ENCODE measurements at regions not wholly inside any gene's neighbourhood (a gene's known extent, or its start where the extent isn't known, plus 50 kb on each side); places are given as distances from the start of the nearest gene placed in this dataset.

DNA sequence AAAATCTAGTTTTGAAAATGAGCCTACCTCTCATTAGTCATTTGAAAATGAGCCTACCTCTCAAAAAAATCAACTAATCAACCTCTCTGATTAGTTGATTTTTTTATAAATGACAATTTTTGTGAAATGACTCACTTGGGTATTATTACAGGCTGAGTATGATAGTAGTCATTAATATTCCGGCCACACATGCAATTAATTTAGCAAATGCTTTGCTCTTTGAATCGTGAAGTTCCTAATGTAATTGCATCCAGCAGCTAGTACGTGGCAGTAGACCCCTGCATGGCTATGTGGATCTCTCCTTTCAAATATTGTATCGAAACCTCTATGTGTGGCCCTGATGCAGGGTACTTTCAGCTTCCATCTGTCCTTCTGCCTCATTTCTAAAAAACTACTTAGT lies 245.9 kb upstream of the PHYHIPL start:
- ChIA-PET CTCF (interaction anchor here (0.7 kb wide), 1 partner anchor 9 kb away, joined by 3 read pairs; no protein-coding TSS in a partner anchor), POLR2A (no interaction called here)
- H3K27me3 ChIP-seq (ENCODE audit: control insufficient read depth, insufficient read depth, low read length): no peaks in the 10 kb centered on the region
- no peak overlapping the region for H3K4me3 ChIP-seq (ENCODE audit: low read depth, low read length)
- peak; percentile 18 for DNase-seq (ENCODE audit: low read depth)
- TF ChIP-seq, protein P1, sequence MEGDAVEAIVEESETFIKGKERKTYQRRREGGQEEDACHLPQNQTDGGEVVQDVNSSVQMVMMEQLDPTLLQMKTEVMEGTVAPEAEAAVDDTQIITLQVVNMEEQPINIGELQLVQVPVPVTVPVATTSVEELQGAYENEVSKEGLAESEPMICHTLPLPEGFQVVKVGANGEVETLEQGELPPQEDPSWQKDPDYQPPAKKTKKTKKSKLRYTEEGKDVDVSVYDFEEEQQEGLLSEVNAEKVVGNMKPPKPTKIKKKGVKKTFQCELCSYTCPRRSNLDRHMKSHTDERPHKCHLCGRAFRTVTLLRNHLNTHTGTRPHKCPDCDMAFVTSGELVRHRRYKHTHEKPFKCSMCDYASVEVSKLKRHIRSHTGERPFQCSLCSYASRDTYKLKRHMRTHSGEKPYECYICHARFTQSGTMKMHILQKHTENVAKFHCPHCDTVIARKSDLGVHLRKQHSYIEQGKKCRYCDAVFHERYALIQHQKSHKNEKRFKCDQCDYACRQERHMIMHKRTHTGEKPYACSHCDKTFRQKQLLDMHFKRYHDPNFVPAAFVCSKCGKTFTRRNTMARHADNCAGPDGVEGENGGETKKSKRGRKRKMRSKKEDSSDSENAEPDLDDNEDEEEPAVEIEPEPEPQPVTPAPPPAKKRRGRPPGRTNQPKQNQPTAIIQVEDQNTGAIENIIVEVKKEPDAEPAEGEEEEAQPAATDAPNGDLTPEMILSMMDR (IDR thresholded peaks at IDR 0.05; ENCODE audit: insufficient read depth, low read depth, low read length): no peak
- H3K36me3 ChIP-seq (ENCODE audit: control insufficient read depth, insufficient read depth, low read length): no peaks in the 10 kb centered on the region

DNA sequence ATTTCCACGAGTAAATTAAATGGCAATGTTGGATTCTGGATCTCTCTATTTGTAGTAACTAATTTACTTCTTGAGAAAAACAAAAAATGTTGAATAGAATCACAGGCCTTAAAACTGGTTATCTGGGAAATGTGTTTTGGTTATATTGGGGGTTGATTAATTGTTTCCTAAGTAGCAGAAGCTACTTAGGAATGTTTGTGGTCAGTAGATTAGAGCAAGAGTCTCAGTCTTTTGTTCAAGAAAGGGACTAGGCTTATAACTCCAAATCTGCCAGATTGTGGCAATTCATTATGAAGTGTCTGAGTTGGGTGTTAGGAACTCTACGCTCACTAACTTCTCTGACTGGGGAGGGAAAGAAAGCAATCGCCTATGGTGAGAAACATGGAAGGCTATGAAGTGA lies 244.3 kb upstream of the PHYHIPL start:
- TF ChIP-seq, protein P1 (IDR thresholded peaks at IDR 0.05; ENCODE audit: insufficient read depth, low read depth, low read length): no peak
- ChIA-PET CTCF (interaction anchor here (1.2 kb wide), 1 partner anchor 10 kb away, joined by 3 read pairs; no protein-coding TSS in a partner anchor), POLR2A (no interaction called here)
- no peaks in the 10 kb centered on the region for H3K27me3 ChIP-seq (ENCODE audit: control insufficient read depth, insufficient read depth, low read length)
- no peak overlapping the region for H3K4me3 ChIP-seq (ENCODE audit: low read depth, low read length)
- no peaks in the 10 kb centered on the region for H3K36me3 ChIP-seq (ENCODE audit: control insufficient read depth, insufficient read depth, low read length)
- DNase-seq (ENCODE audit: low read depth): no peak

DNA sequence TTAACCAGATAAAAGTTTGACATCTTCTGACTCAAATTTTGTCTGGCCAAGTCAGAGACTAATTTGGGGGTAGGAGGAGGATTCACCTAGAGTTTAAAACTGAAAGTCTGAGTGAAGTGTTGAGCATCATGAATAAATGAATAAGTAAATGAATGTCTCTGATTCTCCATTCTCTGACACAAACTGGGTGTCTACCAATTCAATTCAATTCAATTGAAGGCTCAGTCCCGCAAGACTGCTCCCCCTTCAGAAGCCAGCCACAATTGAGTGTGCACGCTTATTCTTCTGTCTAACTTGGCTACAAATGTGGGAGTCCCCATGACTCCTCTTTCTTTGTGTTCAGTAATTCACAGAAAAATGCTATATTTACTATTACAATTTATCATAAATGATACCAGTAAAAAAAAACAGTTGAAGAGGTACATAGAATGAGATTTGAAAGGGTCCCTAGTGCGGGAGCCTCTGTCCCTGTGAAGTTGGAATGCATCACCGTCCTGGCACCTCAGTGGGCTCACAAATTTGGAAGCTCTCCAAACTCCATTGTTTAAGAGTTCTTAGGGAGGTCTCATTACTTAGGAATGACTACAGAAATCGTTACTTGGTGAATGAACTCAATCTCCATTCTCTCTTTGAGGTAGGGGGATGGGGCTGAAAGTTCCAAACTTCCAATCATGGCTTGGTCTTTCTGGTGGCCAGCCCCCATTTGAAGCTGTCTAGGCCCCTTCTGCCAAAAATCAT lies 243.7 kb upstream of the PHYHIPL start:
- CTCF ChIA-PET: interaction anchor here (1.2 kb wide), 1 partner anchor 11 kb away, joined by 3 read pairs; no protein-coding TSS in a partner anchor
- no peak for DNase-seq (ENCODE audit: low read depth)
- Histone ChIP-seq H3K4me3 (ENCODE audit: low read depth, low read length) (no peak overlapping the region), H3K36me3 (ENCODE audit: control insufficient read depth, insufficient read depth, low read length) (no peaks in the 10 kb centered on the region), H3K27me3 (ENCODE audit: control insufficient read depth, insufficient read depth, low read length) (no peaks in the 10 kb centered on the region)
- POLR2A ChIA-PET: no interaction called here
- TF ChIP-seq, protein P1 (IDR thresholded peaks at IDR 0.05; ENCODE audit: insufficient read depth, low read depth, low read length): no peak

DNA sequence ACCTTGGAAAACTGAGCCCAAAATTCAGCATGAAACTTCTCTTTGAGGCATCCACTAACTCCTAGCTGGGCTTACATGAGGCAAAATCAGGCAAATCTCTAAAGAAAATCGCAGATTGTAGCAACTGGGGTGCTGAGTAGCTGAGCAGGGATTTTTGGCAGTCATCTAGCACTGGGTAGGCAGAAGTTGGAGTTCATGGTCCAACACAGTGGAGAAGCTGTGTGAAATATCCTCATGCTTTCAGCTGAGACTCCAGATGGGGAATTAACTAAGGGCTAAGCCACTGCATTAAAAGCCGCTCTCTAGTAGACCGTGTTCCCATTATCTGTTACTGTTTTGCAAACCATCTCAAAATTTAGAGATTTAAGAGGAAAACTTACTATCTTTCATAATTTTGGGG lies 240.1 kb upstream of the PHYHIPL start:
- TF ChIP-seq, protein P1 (IDR thresholded peaks at IDR 0.05; ENCODE audit: insufficient read depth, low read depth, low read length): no peak
- ChIA-PET POLR2A (interaction anchor here (0.6 kb wide), 1 partner anchor 102 kb away, joined by 5 read pairs; no protein-coding TSS in a partner anchor), CTCF (interaction anchor here (0.7 to 1.2 kb wide), 2 partner anchors 16 to 35 kb away, joined by 3 read pairs; no protein-coding TSS in a partner anchor)
- no peak overlapping the region for H3K4me3 ChIP-seq (ENCODE audit: low read depth, low read length)
- no peak for DNase-seq (ENCODE audit: low read depth)
- H3K27me3 ChIP-seq (ENCODE audit: control insufficient read depth, insufficient read depth, low read length): no peaks in the 10 kb centered on the region
- no peaks in the 10 kb centered on the region for H3K36me3 ChIP-seq (ENCODE audit: control insufficient read depth, insufficient read depth, low read length)

DNA sequence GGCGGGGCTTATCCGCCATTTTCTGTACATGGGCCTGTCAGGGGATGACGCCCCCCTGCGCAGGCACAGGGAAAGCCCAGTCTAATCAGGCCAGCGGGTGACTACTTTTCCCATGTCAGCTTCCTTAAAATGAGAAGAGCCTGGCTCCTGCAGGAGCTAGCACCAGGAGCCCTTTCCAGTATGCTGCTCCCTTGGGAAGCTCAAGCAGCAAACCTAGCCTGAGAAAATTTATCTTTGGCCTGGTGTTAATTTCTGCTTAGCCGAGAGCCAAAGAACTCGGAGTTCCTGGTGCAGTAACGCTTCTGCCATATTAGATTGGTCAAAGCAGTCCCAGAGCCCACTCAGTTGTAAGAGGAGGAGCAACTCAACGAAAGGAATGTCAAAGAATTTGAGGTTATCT lies 239.0 kb upstream of the PHYHIPL start:
- TF ChIP-seq, protein P1 (IDR thresholded peaks at IDR 0.05; ENCODE audit: insufficient read depth, low read depth, low read length): no peak
- ChIA-PET CTCF (interaction anchor here (1.1 to 1.2 kb wide), 3 partner anchors 11 to 34 kb away, joined by 3 to 4 read pairs (median 4); no protein-coding TSS in a partner anchor), POLR2A (no interaction called here)
- H3K36me3 ChIP-seq (ENCODE audit: control insufficient read depth, insufficient read depth, low read length): no peaks in the 10 kb centered on the region
- H3K4me3 ChIP-seq (ENCODE audit: low read depth, low read length): no peak overlapping the region
- H3K27me3 ChIP-seq (ENCODE audit: control insufficient read depth, insufficient read depth, low read length): no peaks in the 10 kb centered on the region
- no peak for DNase-seq (ENCODE audit: low read depth)

Data from BJ (cell line).